HG02571 (cell line): ENCODE measurements at regions not wholly inside any gene's neighbourhood (a gene's known extent, or its start where the extent isn't known, plus 50 kb on each side); places are given as distances from the start of the nearest gene placed in this dataset.
"Not testable (repeated sequence)": the region's sequence is repeated elsewhere in the genome, so short reads cannot be mapped to it uniquely, and the experiment has no call there.

Experiments
- ATAC-seq: cut with Tn5 transposase; IDR thresholded peaks from one replicate; pipeline ENCODE4 v1.9.1; 2021; ENCODE audit warnings: mild to moderate bottlenecking, moderate library complexity; ENCODE audit not compliant: unreplicated experiment

- no peak for ATAC-seq
These were observed 279.2 kb downstream of the ALG10 start for GRCh38 chr12:34301251-34302130.

- ATAC-seq: no peak
These were observed 280.0 kb downstream of the ALG10 start for GRCh38 chr12:34302131-34302885.

- no peak for ATAC-seq
These were observed 281.0 kb downstream of the ALG10 start for GRCh38 chr12:34303091-34303870.

- no peak for ATAC-seq
These were observed 281.7 kb downstream of the ALG10 start for GRCh38 chr12:34304001-34304400.

GRCh38 chr12:34304546-34304945 is 282.2 kb downstream of the ALG10 start:
- ATAC-seq: no peak

GRCh38 chr12:34305176-34305575 is 282.9 kb downstream of the ALG10 start:
- no peak for ATAC-seq

GRCh38 chr12:34306133-34306830 is 284.0 kb downstream of the ALG10 start:
- no peak for ATAC-seq

GRCh38 chr12:34309806-34310804 is 287.8 kb downstream of the ALG10 start:
- ATAC-seq: not testable (repeated sequence)

GRCh38 chr12:34311337-34311736 is 289.0 kb downstream of the ALG10 start:
- no peak for ATAC-seq

- ATAC-seq: no peak
These were observed 305.4 kb downstream of the ALG10 start for GRCh38 chr12:34327671-34328070.

- no peak for ATAC-seq
These were observed 311.0 kb downstream of the ALG10 start for GRCh38 chr12:34333337-34333736.

GRCh38 chr12:34334538-34334937 is 312.2 kb downstream of the ALG10 start:
- no peak for ATAC-seq

GRCh38 chr12:34334953-34335743 is 312.9 kb downstream of the ALG10 start:
- no peak for ATAC-seq

- no peak for ATAC-seq
These were observed 313.5 kb downstream of the ALG10 start for GRCh38 chr12:34335819-34336262.

- ATAC-seq: no peak
These were observed 314.5 kb downstream of the ALG10 start for GRCh38 chr12:34336619-34337465.

GRCh38 chr12:34338751-34339150 is 316.5 kb downstream of the ALG10 start:
- no peak for ATAC-seq

- no peak for ATAC-seq
These were observed 317.6 kb downstream of the ALG10 start for GRCh38 chr12:34339922-34340321.
